ENCODE measurements at regions not wholly inside any gene's neighbourhood (a gene's known extent, or its start where the extent isn't known, plus 50 kb on each side); places are given as distances from the start of the nearest gene placed in this dataset.

DNA sequence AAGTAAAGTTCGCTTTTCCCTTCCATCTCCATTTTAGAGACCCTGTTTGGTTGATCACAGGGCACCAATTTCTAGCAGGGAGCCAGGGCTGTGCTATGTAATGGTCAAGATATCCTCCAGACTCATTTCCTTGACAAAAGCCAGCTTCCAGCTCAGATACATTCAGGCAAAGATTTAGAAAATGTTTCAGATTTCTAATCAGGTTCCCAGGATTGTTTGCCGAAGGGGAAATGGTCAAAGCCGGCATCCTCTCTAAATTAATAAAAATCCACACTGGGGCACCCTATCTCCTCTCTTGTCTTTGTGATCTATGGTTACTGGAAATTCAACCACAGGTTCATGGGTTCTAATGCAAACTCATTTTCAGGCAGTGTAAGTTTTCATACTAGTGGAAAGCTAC lies 686.8 kb upstream of the KIF2B start:
- no peaks in the 10 kb centered on the region for H3K27me3 ChIP-seq (ENCODE audit: control insufficient read depth, insufficient read depth)
- H3K27ac ChIP-seq (ENCODE audit: low read length), result no peak overlapping the region
- WGBS, result 36% methylated on average over 3 of the region's 3 CpGs
- ATAC-seq (no peak), DNase-seq (no peak)
- no peaks in the 10 kb centered on the region for H3K9me3 ChIP-seq (ENCODE audit: control insufficient read depth, low read length)
- intact Hi-C loops (cut with DNase I), result no loop called here
- no peaks in the 10 kb centered on the region for H3K4me1 ChIP-seq (ENCODE audit: control insufficient read depth, insufficient read depth, low read length)
- H3K4me3 ChIP-seq (ENCODE audit: low read length), result no peak overlapping the region

DNA sequence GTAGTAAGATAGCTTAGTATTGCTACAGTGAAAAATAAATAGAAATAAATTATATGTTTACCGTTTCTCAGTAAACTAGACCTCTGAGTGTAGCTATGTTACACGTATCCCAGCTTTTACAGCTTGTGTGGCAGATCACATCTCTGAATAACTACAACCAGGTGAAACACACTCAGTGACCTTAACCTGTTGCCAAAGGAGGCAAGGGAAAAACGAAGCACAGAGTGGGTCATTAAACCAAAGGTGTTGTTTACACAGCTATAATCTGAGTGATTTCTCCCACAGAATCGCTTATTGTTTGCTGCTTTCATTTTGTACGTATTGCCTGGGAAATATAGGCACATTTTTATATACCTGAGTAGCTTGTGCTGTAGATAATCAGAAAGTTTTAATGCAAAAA lies 688.2 kb upstream of the KIF2B start:
- no peak for ATAC-seq
- 76% methylated on average over 5 of the region's 5 CpGs for WGBS
- no peaks in the 10 kb centered on the region for H3K27me3 ChIP-seq (ENCODE audit: control insufficient read depth, insufficient read depth)

DNA sequence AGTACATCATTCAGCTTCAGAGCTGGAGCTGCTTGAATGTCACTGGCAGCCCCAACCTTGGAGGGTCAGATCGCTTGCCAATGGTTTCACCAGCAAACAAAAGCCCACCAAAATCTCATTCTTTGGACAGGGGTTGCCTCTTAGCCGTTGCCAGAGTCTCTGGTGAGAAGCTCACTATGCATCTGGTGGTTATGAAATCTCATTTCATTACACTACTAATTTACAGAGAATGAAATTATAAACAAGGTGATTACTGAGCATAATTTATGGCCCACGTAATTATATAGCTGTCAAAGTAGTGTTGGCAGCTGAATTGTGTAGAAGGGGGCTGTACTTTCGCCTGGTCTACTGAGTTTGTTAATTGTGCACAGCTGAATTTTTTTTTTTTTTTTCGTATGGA lies 688.9 kb upstream of the KIF2B start:
- no peaks in the 10 kb centered on the region for H3K9me3 ChIP-seq (ENCODE audit: control insufficient read depth, low read length)
- ATAC-seq (no peak), DNase-seq (no peak)
- intact Hi-C loops (cut with DNase I), result no loop called here
- no peaks in the 10 kb centered on the region for H3K4me1 ChIP-seq (ENCODE audit: control insufficient read depth, insufficient read depth, low read length)
- 59% methylated on average over 5 of the region's 5 CpGs for WGBS
- H3K27me3 ChIP-seq (ENCODE audit: control insufficient read depth, insufficient read depth), result no peaks in the 10 kb centered on the region
- H3K27ac ChIP-seq (ENCODE audit: low read length), result no peak overlapping the region
- H3K4me3 ChIP-seq (ENCODE audit: low read length), result no peak overlapping the region

More for the DNA sequence above, 688.2 kb upstream of the KIF2B start:
- H3K4me3 ChIP-seq (ENCODE audit: low read length), result no peak overlapping the region
- intact Hi-C loops (cut with DNase I), result no loop called here
- H3K9me3 ChIP-seq (ENCODE audit: control insufficient read depth, low read length), result no peaks in the 10 kb centered on the region
- H3K4me1 ChIP-seq (ENCODE audit: control insufficient read depth, insufficient read depth, low read length), result no peaks in the 10 kb centered on the region
- H3K27ac ChIP-seq (ENCODE audit: low read length), result no peak overlapping the region
- no peak for DNase-seq

DNA sequence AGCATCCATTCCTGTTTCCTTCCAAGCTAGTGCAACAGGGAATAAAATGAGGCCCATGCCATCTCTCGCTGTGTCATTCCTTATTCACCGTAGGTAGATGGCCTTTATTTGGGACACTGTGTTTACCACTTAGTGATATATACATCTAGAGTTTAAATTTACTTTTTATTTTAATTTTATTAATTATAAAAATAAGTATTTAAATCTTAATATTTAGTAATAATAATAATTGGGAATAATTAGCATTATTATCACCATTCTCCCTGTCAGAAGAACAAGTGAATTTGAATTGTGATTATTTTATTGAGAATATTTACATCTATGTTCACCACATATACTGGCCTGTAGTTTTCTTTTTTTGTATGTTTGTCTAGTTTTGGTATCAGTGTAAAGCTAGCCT lies 692.9 kb upstream of the KIF2B start:
- intact Hi-C loops (cut with DNase I), result no loop called here
- H3K4me3 ChIP-seq (ENCODE audit: low read length), result no peak overlapping the region
- H3K9me3 ChIP-seq (ENCODE audit: control insufficient read depth, low read length), result no peaks in the 10 kb centered on the region
- ATAC-seq (no peak), DNase-seq (no peak)
- no peaks in the 10 kb centered on the region for H3K27me3 ChIP-seq (ENCODE audit: control insufficient read depth, insufficient read depth)
- 94% methylated on average over 2 of the region's 2 CpGs for WGBS
- no peaks in the 10 kb centered on the region for H3K4me1 ChIP-seq (ENCODE audit: control insufficient read depth, insufficient read depth, low read length)
- no peak overlapping the region for H3K27ac ChIP-seq (ENCODE audit: low read length)

DNA sequence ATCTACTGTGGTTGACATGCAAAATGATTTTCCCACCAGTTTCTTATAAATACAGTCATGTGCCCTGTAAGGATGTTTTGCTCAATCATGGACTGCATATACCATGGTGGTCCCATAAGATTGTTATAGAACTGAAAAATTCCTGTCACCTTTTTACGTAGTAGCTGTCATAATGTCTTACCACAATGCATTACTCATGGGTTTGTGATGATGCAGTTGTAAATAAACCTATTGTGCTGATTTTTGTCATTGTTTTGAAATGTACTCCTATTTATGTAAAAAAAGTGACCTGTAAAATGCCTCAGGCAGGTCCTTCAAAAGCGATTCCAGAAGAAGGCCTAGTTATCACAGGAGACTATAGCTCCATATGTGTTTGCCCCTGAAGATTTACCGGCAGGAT lies 695.4 kb upstream of the KIF2B start:
- Histone ChIP-seq H3K4me1 (ENCODE audit: control insufficient read depth, insufficient read depth, low read length) (no peaks in the 10 kb centered on the region), H3K4me3 (ENCODE audit: low read length) (no peak overlapping the region), H3K9me3 (ENCODE audit: control insufficient read depth, low read length) (no peaks in the 10 kb centered on the region), H3K27me3 (ENCODE audit: control insufficient read depth, insufficient read depth) (no peaks in the 10 kb centered on the region), H3K27ac (ENCODE audit: low read length) (no peak overlapping the region)
- intact Hi-C loops (cut with DNase I), result no loop called here
- no peak for ATAC-seq
- no peak for DNase-seq
- WGBS, result 85% methylated on average over 3 of the region's 3 CpGs

DNA sequence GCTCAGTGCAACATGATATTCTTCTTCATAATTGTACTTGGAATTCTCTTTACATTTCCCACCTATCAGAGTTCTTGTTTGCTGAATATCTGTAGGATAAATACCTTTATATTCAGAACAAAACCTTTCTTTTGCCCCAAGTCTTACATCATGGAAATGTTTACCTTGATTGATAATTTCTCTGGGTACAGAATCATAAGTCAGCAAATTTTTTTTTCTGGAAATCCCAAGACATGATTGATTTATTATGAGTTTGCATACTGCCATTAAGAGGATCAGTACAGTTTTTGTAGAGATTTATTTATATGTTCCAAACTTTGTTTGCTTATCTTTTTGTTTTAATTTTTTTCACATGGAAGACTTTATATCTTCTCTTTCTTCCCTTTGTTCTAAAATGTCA lies 699.8 kb upstream of the KIF2B start:
- no peaks in the 10 kb centered on the region for H3K27me3 ChIP-seq (ENCODE audit: control insufficient read depth, insufficient read depth)
- no peaks in the 10 kb centered on the region for H3K9me3 ChIP-seq (ENCODE audit: control insufficient read depth, low read length)
- H3K4me3 ChIP-seq (ENCODE audit: low read length), result no peak overlapping the region
- H3K4me1 ChIP-seq (ENCODE audit: control insufficient read depth, insufficient read depth, low read length), result no peaks in the 10 kb centered on the region
- intact Hi-C loops (cut with DNase I), result no loop called here
- ATAC-seq (no peak), DNase-seq (no peak)
- H3K27ac ChIP-seq (ENCODE audit: low read length), result no peak overlapping the region

DNA sequence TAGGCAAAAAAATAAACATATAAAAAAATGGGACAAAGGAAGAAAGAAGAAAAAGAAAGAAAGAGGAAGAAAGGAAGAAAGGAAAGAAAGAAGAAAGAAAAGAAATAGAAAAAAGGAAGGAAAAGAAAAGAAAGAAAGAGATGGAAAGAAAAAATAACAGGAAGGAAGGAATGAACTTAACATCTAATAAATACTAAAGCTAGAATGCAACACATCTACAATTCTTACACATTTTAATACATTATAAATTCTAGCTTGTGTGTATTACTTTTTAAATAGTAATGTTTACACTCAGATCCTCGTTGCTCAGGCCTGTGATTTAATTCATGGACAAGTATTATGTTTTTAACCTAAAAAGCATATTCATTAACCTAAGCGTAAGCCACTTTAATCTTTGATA lies 703.0 kb upstream of the KIF2B start:
- 74% methylated on average over 2 of the region's 2 CpGs for WGBS
- no peaks in the 10 kb centered on the region for H3K9me3 ChIP-seq (ENCODE audit: control insufficient read depth, low read length)
- H3K27me3 ChIP-seq (ENCODE audit: control insufficient read depth, insufficient read depth), result no peaks in the 10 kb centered on the region
- H3K4me3 ChIP-seq (ENCODE audit: low read length), result no peak overlapping the region
- H3K4me1 ChIP-seq (ENCODE audit: control insufficient read depth, insufficient read depth, low read length), result no peaks in the 10 kb centered on the region
- intact Hi-C loops (cut with DNase I), result no loop called here
- no peak overlapping the region for H3K27ac ChIP-seq (ENCODE audit: low read length)
- ATAC-seq (no peak), DNase-seq (no peak)

DNA sequence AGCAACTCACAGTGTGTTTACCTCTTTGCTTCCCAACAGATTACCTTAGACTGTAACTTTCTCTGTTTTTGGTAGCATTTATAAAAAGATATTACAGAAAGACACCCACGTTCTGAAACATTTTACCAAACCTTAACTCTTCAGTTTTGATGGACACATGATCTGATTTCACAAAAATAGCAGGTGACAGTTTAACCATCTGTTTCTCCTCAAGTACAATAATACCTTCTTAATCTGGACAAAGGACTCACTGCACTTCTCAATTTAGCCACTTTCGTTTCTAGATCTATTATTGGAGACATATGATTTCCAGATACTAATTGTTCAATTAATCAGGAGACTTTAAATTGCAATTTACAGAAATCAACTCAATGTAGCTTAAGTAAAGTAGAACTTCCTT lies 703.8 kb upstream of the KIF2B start:
- intact Hi-C loops (cut with DNase I), result no loop called here
- WGBS, result 51% methylated on average over 2 of the region's 2 CpGs
- Histone ChIP-seq H3K9me3 (ENCODE audit: control insufficient read depth, low read length) (no peaks in the 10 kb centered on the region), H3K4me1 (ENCODE audit: control insufficient read depth, insufficient read depth, low read length) (no peaks in the 10 kb centered on the region), H3K27ac (ENCODE audit: low read length) (no peak overlapping the region), H3K4me3 (ENCODE audit: low read length) (no peak overlapping the region), H3K27me3 (ENCODE audit: control insufficient read depth, insufficient read depth) (no peaks in the 10 kb centered on the region)
- ATAC-seq (no peak), DNase-seq (no peak)

DNA sequence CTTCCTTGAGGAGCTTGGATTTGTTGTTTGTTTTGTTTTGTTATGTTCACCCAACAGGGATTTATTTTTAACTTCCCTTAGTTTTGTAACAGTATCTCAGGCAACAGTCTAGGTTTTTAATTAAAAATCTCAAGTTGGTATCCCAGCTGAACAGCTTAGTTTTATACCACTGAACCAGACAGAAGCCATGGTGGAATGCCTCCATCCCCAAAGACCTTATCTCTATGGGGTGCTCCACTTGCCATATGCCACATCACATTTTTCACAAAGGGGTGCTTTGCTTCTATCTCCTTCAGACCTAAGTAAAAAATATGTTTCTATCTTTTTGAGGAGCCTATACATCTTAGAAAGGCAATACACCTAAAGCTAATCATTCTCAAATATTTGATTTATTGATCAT lies 715.8 kb upstream of the KIF2B start:
- H3K4me3 ChIP-seq (ENCODE audit: low read length), result no peak overlapping the region
- H3K4me1 ChIP-seq (ENCODE audit: control insufficient read depth, insufficient read depth, low read length), result no peaks in the 10 kb centered on the region
- ATAC-seq, result no peak
- no peak overlapping the region for H3K27ac ChIP-seq (ENCODE audit: low read length)
- H3K9me3 ChIP-seq (ENCODE audit: control insufficient read depth, low read length), result no peaks in the 10 kb centered on the region
- H3K27me3 ChIP-seq (ENCODE audit: control insufficient read depth, insufficient read depth), result no peaks in the 10 kb centered on the region
- intact Hi-C loops (cut with DNase I), result no loop called here
- no peak for DNase-seq

DNA sequence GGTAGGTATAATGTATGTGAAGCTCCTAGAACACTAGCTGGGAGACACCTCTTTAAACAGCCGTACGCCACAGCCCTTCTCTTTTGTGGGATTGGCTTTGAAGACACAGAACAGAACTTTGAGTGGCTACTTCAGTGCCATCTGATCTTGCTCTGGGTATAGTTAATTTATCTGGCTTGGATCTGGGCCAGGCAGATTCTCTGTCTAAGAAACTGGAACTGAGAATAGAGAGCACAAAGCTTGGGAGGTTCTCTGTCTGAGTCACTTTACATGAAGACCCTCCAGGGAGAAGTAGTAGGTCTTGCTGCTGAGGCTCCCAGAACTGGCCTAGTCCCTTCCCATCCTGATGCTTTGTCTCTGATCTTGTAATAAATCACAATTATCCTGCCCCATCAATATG lies 721.0 kb upstream of the KIF2B start:
- no peaks in the 10 kb centered on the region for H3K9me3 ChIP-seq (ENCODE audit: control insufficient read depth, low read length)
- no peak overlapping the region for H3K27ac ChIP-seq (ENCODE audit: low read length)
- no peaks in the 10 kb centered on the region for H3K4me1 ChIP-seq (ENCODE audit: control insufficient read depth, insufficient read depth, low read length)
- DNase-seq (no peak), ATAC-seq (no peak)
- H3K27me3 ChIP-seq (ENCODE audit: control insufficient read depth, insufficient read depth), result no peaks in the 10 kb centered on the region
- H3K4me3 ChIP-seq (ENCODE audit: low read length), result no peak overlapping the region
- intact Hi-C loops (cut with DNase I), result no loop called here
- WGBS, result 85% methylated on average over 2 of the region's 2 CpGs

DNA sequence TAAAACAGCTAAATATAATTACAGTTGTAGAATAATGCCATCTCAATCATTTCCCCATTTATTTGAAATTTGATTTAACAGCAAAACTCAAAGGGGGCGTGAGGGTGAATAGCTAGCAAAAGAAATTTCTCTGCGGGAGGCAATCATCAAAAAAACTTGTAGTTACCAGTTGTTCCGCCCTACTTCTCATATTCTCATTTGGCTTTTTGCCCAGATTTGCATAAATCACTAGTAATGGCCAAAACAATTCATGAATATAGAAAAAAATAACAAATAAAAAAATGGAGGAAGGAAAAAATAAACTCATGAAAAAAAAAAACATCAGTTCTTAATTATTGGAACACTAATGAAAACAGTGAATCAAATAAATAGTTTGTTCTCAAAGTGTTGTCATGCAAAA lies 722.6 kb upstream of the KIF2B start:
- no peak overlapping the region for H3K4me3 ChIP-seq (ENCODE audit: low read length)

DNA sequence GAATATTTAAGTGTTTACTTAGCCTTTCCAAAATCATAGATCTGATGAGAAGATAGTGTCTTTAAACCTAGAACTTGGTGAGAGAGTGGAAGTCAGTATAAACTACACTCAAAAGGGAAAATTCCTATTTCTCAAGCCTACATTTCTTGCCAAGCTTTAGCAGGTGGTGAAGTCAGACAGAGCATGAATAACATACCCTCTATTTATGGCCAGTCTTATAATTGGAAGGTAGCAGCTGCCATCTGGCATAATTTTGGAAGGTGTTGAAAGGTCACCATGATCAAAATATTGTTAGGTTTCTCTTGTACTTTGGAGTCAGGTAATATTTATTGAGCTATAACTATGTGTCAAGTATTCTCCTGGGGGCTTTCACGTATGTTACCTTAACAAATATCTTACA lies 729.3 kb upstream of the KIF2B start:
- H3K9me3 ChIP-seq (ENCODE audit: control insufficient read depth, low read length), result no peaks in the 10 kb centered on the region
- intact Hi-C loops (cut with DNase I), result no loop called here
- no peak overlapping the region for H3K4me3 ChIP-seq (ENCODE audit: low read length)
- 59% methylated on average over 1 of the region's 1 CpG for WGBS
- H3K27me3 ChIP-seq (ENCODE audit: control insufficient read depth, insufficient read depth), result no peaks in the 10 kb centered on the region
- no peak for ATAC-seq
- no peaks in the 10 kb centered on the region for H3K4me1 ChIP-seq (ENCODE audit: control insufficient read depth, insufficient read depth, low read length)
- DNase-seq, result no peak
- H3K27ac ChIP-seq (ENCODE audit: low read length), result no peak overlapping the region

More for the DNA sequence above, 722.6 kb upstream of the KIF2B start:
- Histone ChIP-seq H3K4me1 (ENCODE audit: control insufficient read depth, insufficient read depth, low read length) (no peaks in the 10 kb centered on the region), H3K27me3 (ENCODE audit: control insufficient read depth, insufficient read depth) (no peaks in the 10 kb centered on the region), H3K9me3 (ENCODE audit: control insufficient read depth, low read length) (no peaks in the 10 kb centered on the region), H3K27ac (ENCODE audit: low read length) (no peak overlapping the region)
- WGBS, result 59% methylated on average over 3 of the region's 3 CpGs
- intact Hi-C loops (cut with DNase I), result no loop called here
- ATAC-seq (no peak), DNase-seq (no peak)
